Left renal cortex interstitium (tissue), 4 donors: ENCODE measurements at regions not wholly inside any gene's neighbourhood (a gene's known extent, or its start where the extent isn't known, plus 50 kb on each side); places are given as distances from the start of the nearest gene placed in this dataset.

Experiments
- DNase-seq, 4 donors: peaks; one replicate each; pipeline ENCODE4 v3.0.0-alpha.2; 2013; ENCODE audit warnings: low read depth in 4 of 4, low spot score in 2 of 4, missing footprints in 1 of 4

- no peak for DNase-seq
These were observed 1518.0 kb downstream of the NCAM2 start for GRCh38 chr21:22516230-22516629.

- DNase-seq = no peak
These were observed 1537.4 kb downstream of the NCAM2 start for GRCh38 chr21:22535630-22536029.

- no peak for DNase-seq
These were observed 1538.3 kb downstream of the NCAM2 start for GRCh38 chr21:22536509-22536908.

- DNase-seq = no peak
These were observed 1546.5 kb downstream of the NCAM2 start for GRCh38 chr21:22544747-22545146.

DNA sequence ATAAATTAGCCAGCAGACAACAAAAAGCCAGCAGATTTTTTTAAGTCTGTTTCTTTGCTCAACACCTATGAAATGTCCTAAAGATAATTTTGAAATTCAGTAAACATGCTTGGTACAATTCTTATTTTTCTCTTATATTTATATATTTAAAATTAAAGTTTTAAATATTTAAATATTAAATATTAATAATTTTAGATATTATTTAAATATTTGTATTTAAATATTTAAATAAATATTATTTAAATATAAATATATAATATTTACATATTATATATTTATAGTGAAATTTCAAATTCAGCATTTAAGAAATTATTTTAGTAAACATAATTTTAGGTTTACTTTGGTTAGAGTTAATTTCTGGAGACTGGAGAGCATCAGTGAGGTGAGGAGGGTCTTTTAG is 1554.2 kb downstream of the NCAM2 start:
- no peak for DNase-seq

DNA sequence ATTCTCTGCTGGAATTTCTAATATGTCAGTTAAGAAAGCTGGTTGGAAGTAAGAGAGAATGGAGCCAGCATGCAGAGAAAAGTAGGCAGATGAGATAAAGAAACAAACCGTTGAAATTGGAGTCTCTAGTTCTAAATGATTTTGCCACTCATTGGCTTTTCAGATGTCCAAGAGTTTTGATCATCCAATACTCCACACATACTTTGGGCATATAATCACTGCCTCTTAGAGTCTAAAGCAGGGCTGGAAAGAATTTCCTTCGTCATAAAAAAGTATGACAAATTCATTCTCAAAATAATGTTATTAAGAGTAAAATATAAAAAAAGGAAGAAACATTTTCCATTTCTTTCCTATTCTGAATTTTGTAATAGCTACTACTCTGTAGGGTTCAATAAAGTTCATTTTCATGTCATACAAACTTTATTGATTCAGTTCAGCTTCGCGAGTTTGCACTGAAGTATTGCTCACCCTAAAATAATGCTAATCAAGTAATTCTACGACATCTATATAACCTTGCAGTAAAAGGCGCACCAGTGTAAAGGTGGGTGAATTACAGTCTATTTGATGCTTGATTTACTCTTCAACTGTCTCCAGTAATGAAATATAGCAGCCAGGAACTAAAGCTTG is 1556.6 kb downstream of the NCAM2 start:
- no peak for DNase-seq

- no peak for DNase-seq
These were observed 1558.6 kb downstream of the NCAM2 start for GRCh38 chr21:22556829-22557228.

DNA sequence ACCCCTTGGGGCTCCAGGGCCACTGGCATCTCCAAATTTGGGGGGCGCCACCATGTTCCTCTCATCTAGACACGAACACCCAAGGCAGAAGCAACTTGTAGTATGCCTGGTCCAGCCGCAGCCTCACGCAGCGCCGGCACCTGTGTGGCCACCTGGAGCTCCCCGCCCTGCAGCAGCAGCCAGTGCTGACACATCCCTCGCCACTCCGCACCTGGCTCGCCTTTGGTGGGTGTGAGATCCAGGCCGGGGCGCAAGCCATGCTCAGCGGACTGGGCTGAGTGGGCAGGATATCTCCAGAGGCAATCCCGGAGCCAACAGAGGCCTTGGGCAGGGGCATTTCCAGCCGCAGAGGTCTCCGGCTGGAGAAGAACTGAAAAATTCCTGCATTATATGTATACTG is 1563.7 kb downstream of the NCAM2 start:
- DNase-seq = no peak

GRCh38 chr21:22573834-22574233 is 1575.6 kb downstream of the NCAM2 start:
- no peak for DNase-seq

DNA sequence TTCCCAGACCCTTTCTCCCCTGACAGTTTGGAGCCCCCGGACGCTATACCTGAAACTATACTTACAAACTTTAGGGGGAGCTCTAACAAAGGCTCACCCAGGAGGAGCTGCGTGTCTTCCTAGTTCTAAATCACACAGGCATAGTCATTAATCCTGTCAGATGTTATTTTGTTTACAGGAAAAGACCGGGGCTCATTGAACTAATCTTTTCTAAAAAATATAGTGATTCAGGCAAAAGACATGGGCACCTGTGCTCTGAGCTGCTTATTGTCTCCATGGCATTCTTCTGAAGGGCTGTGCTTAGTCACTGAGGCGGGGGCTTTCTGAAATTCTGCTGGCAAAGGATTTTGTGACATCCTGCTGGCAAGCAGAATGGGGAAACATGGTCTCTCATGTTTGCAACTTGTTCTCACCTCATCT is 1577.0 kb downstream of the NCAM2 start:
- peak in 2 of 4 donors; percentile 0 to 9 for DNase-seq

DNA sequence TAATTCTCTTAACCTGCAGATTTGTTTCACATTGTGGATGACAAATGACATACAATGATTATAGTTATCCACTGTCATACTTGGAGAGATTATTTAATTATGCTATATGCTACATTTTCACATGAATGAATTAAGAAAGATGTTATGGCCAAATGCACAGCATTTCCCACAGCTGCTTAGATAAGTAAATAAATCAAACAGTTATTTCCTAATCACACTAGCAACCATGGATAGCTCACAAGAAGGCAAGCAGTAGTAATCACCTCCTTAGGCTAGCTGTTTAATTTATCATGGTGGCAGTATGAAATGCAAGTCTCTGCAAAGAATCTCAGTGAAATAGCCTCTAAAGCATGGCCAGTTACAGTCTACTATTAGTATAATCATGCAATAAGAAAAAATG is 1581.5 kb downstream of the NCAM2 start:
- no peak for DNase-seq

DNA sequence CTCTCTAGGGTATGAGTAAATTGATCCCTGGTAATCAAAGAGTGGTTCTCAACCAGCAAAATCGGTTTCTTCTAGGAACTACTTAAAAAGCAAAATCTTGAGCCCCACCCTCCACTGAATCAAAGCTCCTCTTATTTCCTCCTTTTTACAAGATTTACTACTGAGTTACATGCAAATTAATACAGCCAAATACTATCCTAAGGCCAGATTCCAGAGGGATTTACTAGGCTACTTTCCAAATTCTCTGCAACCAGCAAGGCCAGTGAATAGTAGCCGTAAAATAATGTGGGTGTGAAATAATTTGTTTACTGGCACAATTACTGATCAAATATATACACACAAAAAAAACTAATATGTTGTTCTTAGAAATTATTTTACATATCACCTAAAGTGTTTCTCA is 1583.8 kb downstream of the NCAM2 start:
- no peak for DNase-seq

- DNase-seq = no peak
These were observed 1586.1 kb downstream of the NCAM2 start for GRCh38 chr21:22584308-22584707.

DNA sequence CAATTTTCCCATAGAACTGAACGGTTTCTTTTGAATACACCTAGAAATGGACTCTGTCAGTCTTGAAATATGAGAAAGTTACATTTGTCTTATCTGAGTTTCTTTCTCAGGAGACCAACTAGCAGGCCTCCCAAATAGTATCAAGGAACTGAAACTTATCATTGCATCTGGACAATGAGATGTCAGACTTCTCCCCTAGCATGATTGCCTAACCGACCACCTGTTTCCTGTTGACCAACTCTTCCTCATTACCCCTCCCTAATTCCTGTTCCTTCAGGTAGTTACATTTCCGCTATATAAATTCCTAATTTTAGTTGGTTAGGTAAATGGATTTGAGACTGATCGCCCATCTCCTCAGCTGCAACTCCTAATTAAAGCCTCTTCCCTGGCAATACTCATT is 1587.3 kb downstream of the NCAM2 start:
- no peak for DNase-seq

GRCh38 chr21:22597660-22598255 is 1599.5 kb downstream of the NCAM2 start:
- DNase-seq = no peak

DNA sequence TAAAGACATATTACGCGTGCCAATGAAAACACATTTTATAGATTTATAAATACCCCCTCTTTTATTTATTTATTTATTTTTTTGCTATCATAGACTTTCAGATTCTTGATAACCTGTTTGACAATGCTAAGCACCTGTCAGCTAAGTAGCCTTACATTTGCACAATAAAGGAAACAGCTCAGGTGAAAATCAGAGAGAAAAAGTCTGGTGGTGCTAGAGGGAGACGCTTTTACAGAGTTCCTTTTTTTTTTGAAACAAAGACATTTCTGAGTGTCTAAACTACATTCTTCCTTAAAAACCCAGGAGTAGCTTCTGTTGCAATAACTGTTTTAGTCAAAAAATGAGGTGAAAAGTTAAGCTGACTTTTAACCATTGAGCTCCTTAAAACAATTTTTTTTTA is 1611.6 kb downstream of the NCAM2 start:
- DNase-seq = no peak

DNA sequence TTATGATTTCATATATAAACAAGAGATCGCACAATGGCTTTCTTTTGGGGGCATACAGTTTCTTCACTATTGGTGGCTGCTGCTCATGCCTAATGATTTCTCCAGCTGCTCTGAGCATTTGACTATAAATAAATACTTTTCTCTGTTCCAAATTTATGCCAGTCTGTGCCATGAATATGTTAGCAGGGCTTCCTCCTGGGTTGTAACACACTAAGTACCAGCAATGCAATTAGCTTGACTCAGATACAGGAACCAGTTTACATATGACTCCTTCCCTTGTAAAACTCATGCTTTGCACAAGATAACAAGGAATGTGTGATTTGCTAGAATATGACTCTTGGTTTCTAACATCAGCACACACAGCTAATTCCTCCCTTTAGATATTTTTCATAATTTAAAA is 1629.7 kb downstream of the NCAM2 start:
- DNase-seq = no peak

GRCh38 chr21:22630953-22631465 is 1632.8 kb downstream of the NCAM2 start:
- no peak for DNase-seq

- no peak for DNase-seq
These were observed 1634.0 kb downstream of the NCAM2 start for GRCh38 chr21:22632176-22632575.

DNA sequence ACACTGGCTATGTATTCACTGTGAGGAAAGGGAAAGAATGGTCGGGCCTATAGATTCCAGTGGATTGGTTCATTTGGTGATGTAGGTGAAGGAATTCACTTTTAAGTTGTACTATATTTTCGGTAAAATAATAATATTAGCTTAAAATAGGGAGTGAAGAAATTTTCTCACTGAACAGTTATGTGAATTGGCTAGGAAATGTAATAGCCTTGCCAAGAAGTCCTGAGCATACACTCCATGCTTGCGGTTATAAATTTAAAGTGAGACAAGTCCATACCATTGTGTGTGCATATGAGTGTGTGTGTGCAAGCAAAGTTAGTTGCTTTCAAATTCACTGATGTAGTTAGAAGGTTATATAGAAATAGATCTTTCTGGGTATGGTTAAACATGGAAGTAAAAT is 1651.0 kb downstream of the NCAM2 start:
- no peak for DNase-seq

GRCh38 chr21:22650226-22650625 is 1652.0 kb downstream of the NCAM2 start:
- no peak for DNase-seq

GRCh38 chr21:22657781-22658180 is 1659.6 kb downstream of the NCAM2 start:
- DNase-seq = no peak

GRCh38 chr21:22670148-22670547 is 1671.9 kb downstream of the NCAM2 start:
- no peak for DNase-seq
